Transverse colon (tissue), 4 donors: ENCODE measurements at regions not wholly inside any gene's neighbourhood (a gene's known extent, or its start where the extent isn't known, plus 50 kb on each side); places are given as distances from the start of the nearest gene placed in this dataset.
"Not testable (repeated sequence)": the region's sequence is repeated elsewhere in the genome, so short reads cannot be mapped to it uniquely, and the experiment has no call there.

ENCODE experiments used
- DNase-seq: peaks from one replicate; pipeline ENCODE4 v3.0.0-alpha.2; 2019
- H3K27ac ChIP-seq, 4 donors: fragments of 200-600 bp; sonication (generic); 2 replicates each; pipeline ENCODE4 v1.5.1; 2016 to 2018; ENCODE audit warnings: inconsistent platforms in 4 of 4
- H3K27me3 ChIP-seq: fragments of 200-600 bp; sonication (generic); 2 replicates; pipeline ENCODE4 v1.5.1; 2017; ENCODE audit warnings: inconsistent platforms
- H3K36me3 ChIP-seq, 4 donors: fragments of 200-600 bp; sonication (generic); 2 replicates each; pipeline ENCODE4 v1.5.1; 2017 to 2019; ENCODE audit warnings: inconsistent platforms in 4 of 4
- H3K4me1 ChIP-seq, 4 donors: fragments of 200-600 bp; sonication (generic); 2 replicates each; pipeline ENCODE4 v1.5.1; 2017 to 2020; ENCODE audit warnings: inconsistent platforms in 4 of 4
- H3K4me3 ChIP-seq, 4 donors: fragments of 200-600 bp; sonication (generic); 1 replicate in 1 of 4; 2 replicates in 3 of 4; pipeline versions ENCODE4 v1.5.1 to v1.6.1; 2017 to 2019; ENCODE audit warnings: inconsistent platforms in 4 of 4
- H3K9me3 ChIP-seq, 2 donors: fragments of 200-600 bp; sonication (generic); 2 replicates each; pipeline ENCODE4 v1.5.1; 2017 to 2019; ENCODE audit warnings: inconsistent platforms in 2 of 2
- EP300 ChIP-seq: sonication (generic); formaldehyde crosslinking; IDR thresholded peaks from one replicate; pipeline ENCODE4 v1.6.1; 2017; ENCODE audit warnings: antibody characterized with exemption, low read depth
- POLR2A ChIP-seq: fragments of 450-650 bp; IDR thresholded peaks from one replicate; pipeline ENCODE4 v1.6.1; 2016; ENCODE audit warnings: antibody characterized with exemption, mild to moderate bottlenecking, moderate library complexity
- POLR2AphosphoS5 ChIP-seq, 3 donors: sonication (generic); formaldehyde crosslinking; IDR thresholded peaks; one replicate each; pipeline ENCODE4 v1.6.1; 2016; ENCODE audit warnings: antibody characterized with exemption in 3 of 3
- WGBS, 2 donors: methylation state at CpG; one replicate each; pipeline ENCODE4 v1.1.5; 2018; ENCODE audit warnings: low coverage in 1 of 2; 5-methylcytosine and 5-hydroxymethylcytosine counted together
- in situ Hi-C, 4 donors: fragments of 200-750 bp; cut with MboI; loops; one replicate each; pipeline versions ENCODE4 v1.15.0 to v1.15.1; 2017; ENCODE audit warnings: low sequenced_read_pairs in 3 of 4, low pct_ligation_motif_present in 1 of 4, low pct_unique_long_range_greater_than_20kb in 1 of 4
- intact Hi-C: fragments of 100-400 bp; cut with DNase I; formaldehyde crosslinking; loops from one replicate; pipeline ENCODE4 v1.15.1; 2023; ENCODE audit warnings: low total_unique reads
- TF ChIP-seq, protein P1 (sequence below), 5 experiments: fragments of 200-600 bp in 3 of 5; fragments of 450-650 bp in 2 of 5; sonication (generic) in 3 of 5; IDR thresholded peaks; 1 replicate in 2 of 5; 2 replicates in 3 of 5; pipeline ENCODE4 v1.5.1; 2016 to 2017; ENCODE audit warnings: antibody characterized with exemption in 5 of 5, inconsistent platforms in 3 of 5, mild to moderate bottlenecking in 2 of 5, moderate library complexity in 1 of 5

DNA sequence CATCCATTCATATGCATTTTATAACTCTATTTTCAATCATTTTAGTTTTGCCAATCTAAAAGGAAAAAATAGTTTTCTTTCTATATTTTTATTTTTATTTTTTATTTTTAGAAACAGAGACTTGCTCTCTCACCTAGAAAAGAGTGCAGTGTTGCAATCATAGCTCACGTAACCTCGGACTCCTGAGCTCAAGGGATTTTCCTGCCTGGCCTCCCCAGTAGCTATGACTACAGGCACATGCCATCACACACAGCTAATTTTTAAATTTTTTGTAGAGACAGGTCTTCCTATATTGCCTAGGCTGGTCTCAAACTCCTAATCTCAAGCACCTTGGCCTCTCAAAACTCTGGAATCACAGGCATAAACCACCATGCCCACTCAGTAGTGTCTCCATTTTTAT lies 125.5 kb upstream of the XIRP2 start:
- TF ChIP-seq EP300: no peak
- TF ChIP-seq POLR2AphosphoS5 (IDR thresholded peaks at IDR 0.05): no peak
- TF ChIP-seq, protein P1, sequence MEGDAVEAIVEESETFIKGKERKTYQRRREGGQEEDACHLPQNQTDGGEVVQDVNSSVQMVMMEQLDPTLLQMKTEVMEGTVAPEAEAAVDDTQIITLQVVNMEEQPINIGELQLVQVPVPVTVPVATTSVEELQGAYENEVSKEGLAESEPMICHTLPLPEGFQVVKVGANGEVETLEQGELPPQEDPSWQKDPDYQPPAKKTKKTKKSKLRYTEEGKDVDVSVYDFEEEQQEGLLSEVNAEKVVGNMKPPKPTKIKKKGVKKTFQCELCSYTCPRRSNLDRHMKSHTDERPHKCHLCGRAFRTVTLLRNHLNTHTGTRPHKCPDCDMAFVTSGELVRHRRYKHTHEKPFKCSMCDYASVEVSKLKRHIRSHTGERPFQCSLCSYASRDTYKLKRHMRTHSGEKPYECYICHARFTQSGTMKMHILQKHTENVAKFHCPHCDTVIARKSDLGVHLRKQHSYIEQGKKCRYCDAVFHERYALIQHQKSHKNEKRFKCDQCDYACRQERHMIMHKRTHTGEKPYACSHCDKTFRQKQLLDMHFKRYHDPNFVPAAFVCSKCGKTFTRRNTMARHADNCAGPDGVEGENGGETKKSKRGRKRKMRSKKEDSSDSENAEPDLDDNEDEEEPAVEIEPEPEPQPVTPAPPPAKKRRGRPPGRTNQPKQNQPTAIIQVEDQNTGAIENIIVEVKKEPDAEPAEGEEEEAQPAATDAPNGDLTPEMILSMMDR (IDR thresholded peaks at IDR 0.05): no peak
- TF ChIP-seq POLR2A: no peak
- intact Hi-C loops (no loop called here), in situ Hi-C loops (no loop called here)
- no peaks in the 10 kb centered on the region for H3K9me3 ChIP-seq
- no peak for DNase-seq
- H3K4me1 ChIP-seq: no peaks in the 10 kb centered on the region
- no peak overlapping the region for H3K4me3 ChIP-seq
- 84% methylated on average over 2 of the region's 2 CpGs; no CpG with 5 or more reads in 1 of the 2 donors for WGBS, 2 donors
- no peaks in the 10 kb centered on the region for H3K27me3 ChIP-seq
- H3K36me3 ChIP-seq: no peaks in the 10 kb centered on the region
- H3K27ac ChIP-seq: no peak overlapping the region

DNA sequence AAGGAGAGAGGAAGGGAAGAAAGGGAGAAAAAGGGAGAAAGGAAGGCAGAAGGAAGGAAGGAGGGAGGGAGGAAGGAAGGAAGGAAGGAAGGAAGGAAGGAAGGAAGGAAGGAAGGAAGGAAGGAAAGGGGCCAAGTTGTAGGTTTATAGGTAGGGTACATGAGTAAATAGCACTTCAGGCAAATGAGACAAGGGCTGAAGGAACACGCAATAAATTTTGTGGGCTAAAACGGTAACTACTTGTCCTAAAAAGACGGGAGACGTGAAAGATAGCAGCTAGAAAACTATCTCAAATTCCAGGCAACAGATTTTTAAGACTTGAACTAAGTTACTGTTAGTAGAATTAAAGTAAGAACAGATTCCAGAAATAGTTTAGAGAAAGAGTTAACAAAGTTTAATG lies 129.3 kb upstream of the XIRP2 start:
- Histone ChIP-seq H3K27me3 (no peaks in the 10 kb centered on the region), H3K9me3 (no peaks in the 10 kb centered on the region), H3K4me1 (no peaks in the 10 kb centered on the region), H3K4me3 (no peak overlapping the region), H3K36me3 (no peaks in the 10 kb centered on the region), H3K27ac (no peak overlapping the region)
- intact Hi-C loops: no loop called here
- WGBS, 2 donors: 65 to 76% methylated on average over 4 of the region's 4 CpGs
- TF ChIP-seq POLR2AphosphoS5 (IDR thresholded peaks at IDR 0.05) (no peak), POLR2A (no peak), EP300 (no peak)
- TF ChIP-seq, protein P1 (IDR thresholded peaks at IDR 0.05): no peak
- no peak for DNase-seq
- in situ Hi-C loops: no loop called here

DNA sequence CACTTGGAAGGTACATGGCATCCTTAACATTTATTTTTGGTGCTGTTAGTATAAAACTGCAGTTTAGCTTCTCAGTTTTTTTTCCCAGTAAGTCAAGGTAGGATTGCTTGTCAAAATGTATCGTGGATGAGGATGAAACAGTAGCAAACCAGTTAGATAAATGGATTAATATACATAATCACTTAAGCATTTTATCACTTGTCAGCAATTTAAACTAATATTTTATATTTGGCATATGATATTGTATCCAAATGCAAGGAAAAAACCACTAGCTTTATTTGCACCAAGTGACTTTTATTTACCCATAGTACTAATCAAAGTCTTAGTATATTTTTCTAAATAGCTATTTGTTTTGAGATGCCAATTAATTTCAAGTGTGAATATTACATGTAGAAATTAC lies 137.7 kb upstream of the XIRP2 start:
- no peaks in the 10 kb centered on the region for H3K36me3 ChIP-seq
- in situ Hi-C loops: no loop called here
- DNase-seq: no peak
- 2 to 20% methylated on average over 1 of the region's 1 CpG for WGBS, 2 donors
- TF ChIP-seq, protein P1 (IDR thresholded peaks at IDR 0.05): no peak
- TF ChIP-seq POLR2AphosphoS5 (IDR thresholded peaks at IDR 0.05): no peak
- TF ChIP-seq EP300: no peak
- TF ChIP-seq POLR2A: no peak
- no peaks in the 10 kb centered on the region for H3K27me3 ChIP-seq
- no peak overlapping the region for H3K27ac ChIP-seq
- intact Hi-C loops: no loop called here
- H3K4me3 ChIP-seq: no peak overlapping the region
- H3K9me3 ChIP-seq: peaks cover 0 to 6% of the 10 kb centered on the region in 2 donors
- H3K4me1 ChIP-seq: no peaks in the 10 kb centered on the region

DNA sequence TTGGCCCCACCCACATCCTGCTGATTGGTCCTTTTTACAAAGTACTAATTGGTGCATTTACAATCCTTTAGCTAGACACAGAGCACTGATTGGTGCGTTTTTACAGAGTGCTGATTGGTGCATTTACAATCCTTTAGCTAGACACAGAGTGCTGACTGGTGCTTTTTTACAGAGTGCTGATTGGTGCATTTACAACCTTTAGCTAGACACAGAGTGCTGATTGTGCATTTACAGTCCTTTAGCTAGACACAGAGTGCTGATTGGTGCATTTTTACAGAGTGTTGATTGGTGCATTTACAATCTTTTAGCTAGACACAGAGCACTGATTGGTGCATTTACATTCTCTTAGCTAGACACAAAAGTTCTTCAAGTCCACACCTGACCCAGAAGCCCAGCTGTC lies 144.2 kb upstream of the XIRP2 start:
- in situ Hi-C loops, H3K4me3 ChIP-seq, intact Hi-C loops, H3K4me1 ChIP-seq, H3K27ac ChIP-seq, H3K36me3 ChIP-seq, DNase-seq, H3K27me3 ChIP-seq: not testable (repeated sequence)
- WGBS, 2 donors: 74 to 100% methylated on average over 1 of the region's 1 CpG
- peaks cover 27 to 43% of the 10 kb centered on the region in 2 donors for H3K9me3 ChIP-seq

DNA sequence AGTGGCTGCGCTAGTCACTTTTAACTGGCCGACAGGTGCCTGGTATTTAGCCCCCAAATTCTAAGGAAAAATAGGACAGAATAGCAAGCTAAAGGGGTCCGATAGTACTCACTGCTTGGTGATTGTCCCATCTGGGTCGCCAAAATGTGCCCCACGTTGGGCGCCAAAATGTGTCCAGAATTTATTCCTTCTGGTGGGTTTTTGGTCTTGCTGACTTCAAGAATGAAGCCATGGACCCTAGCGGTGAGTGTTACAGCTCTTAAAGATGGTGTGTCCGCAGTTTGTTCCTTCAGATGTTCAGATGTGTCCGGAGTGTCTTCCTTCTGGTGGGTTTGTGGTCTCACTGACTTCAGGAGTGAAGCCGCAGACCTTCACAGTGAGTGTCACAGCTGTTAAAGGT lies 144.8 kb upstream of the XIRP2 start:
- DNase-seq, H3K36me3 ChIP-seq, H3K27me3 ChIP-seq, H3K4me3 ChIP-seq, intact Hi-C loops, H3K27ac ChIP-seq, in situ Hi-C loops, H3K4me1 ChIP-seq: not testable (repeated sequence)
- peaks cover 27 to 43% of the 10 kb centered on the region in 2 donors for H3K9me3 ChIP-seq
- 92 to 100% methylated on average over 1 to 10 of the region's 10 CpGs for WGBS, 2 donors
